Thymus (tissue), 11 donors: ENCODE measurements at regions not wholly inside any gene's neighbourhood (a gene's known extent, or its start where the extent isn't known, plus 50 kb on each side); places are given as distances from the start of the nearest gene placed in this dataset.

Source experiments
- DNase-seq, 9 donors: peaks; one replicate each; pipeline ENCODE4 v3.0.0-alpha.2; 2013; ENCODE audit warnings: low spot score in 9 of 9, low read depth in 6 of 9, missing footprints in 1 of 9
- H3K27ac ChIP-seq, 2 donors: one replicate each; pipeline ENCODE4 v1.5.1; 2013; ENCODE audit warnings: control low read depth in 1 of 2, low read depth in 1 of 2, low read length in 1 of 2, mild to moderate bottlenecking in 1 of 2, moderate library complexity in 1 of 2
- H3K27me3 ChIP-seq, 2 donors: one replicate each; pipeline ENCODE4 v1.5.1; 2013; ENCODE audit warnings: low read length in 1 of 2; ENCODE audit not compliant: control insufficient read depth in 2 of 2, insufficient read depth in 1 of 2
- H3K36me3 ChIP-seq, 2 donors: one replicate each; pipeline ENCODE4 v1.5.1; 2013; ENCODE audit warnings: low read length in 1 of 2, mild to moderate bottlenecking in 1 of 2, moderate library complexity in 1 of 2; ENCODE audit not compliant: control insufficient read depth in 2 of 2, insufficient read depth in 2 of 2
- H3K4me1 ChIP-seq, 2 donors: one replicate each; pipeline ENCODE4 v1.5.1; 2013; ENCODE audit warnings: low read length in 2 of 2; ENCODE audit not compliant: control insufficient read depth in 2 of 2, insufficient read depth in 2 of 2
- H3K4me3 ChIP-seq, 2 donors: one replicate each; pipeline ENCODE4 v1.5.1; 2013; ENCODE audit warnings: low read length in 2 of 2, control low read depth in 1 of 2, mild to moderate bottlenecking in 1 of 2
- H3K9me3 ChIP-seq, 2 donors: one replicate each; pipeline ENCODE4 v1.5.1; 2013; ENCODE audit warnings: low read length in 1 of 2, mild to moderate bottlenecking in 1 of 2; ENCODE audit not compliant: control insufficient read depth in 2 of 2, insufficient read depth in 1 of 2
- WGBS: extraction: QIAGEN DNeasy Blood & Tissue Kit; methylation state at CpG from one replicate; pipeline ENCODE4 v1.1.7; 2013; 5-methylcytosine and 5-hydroxymethylcytosine counted together
- donor health status: healthy.

GRCh38 chr3:124043023-124043422, 51.1 kb upstream of the ROPN1 start:
- H3K27me3 ChIP-seq = peaks cover 0 to 4% of the 10 kb centered on the region in 2 donors
- H3K4me1 ChIP-seq = no peaks in the 10 kb centered on the region
- no peaks in the 10 kb centered on the region for H3K9me3 ChIP-seq
- H3K4me3 ChIP-seq = no peak overlapping the region
- no peaks in the 10 kb centered on the region for H3K36me3 ChIP-seq
- WGBS = 92% methylated on average over 1 of the region's 1 CpG
- H3K27ac ChIP-seq = no peak overlapping the region
- DNase-seq = no peak

- DNase-seq = no peak
- Histone ChIP-seq H3K4me3 (no peak overlapping the region), H3K27ac (no peak overlapping the region), H3K36me3 (no peaks in the 10 kb centered on the region), H3K4me1 (no peaks in the 10 kb centered on the region), H3K27me3 (no peaks in the 10 kb centered on the region), H3K9me3 (no peaks in the 10 kb centered on the region)
- 86% methylated on average over 3 of the region's 3 CpGs for WGBS
Measured at GRCh38 chr3:124044956-124045355, 53.0 kb upstream of the ROPN1 start.

DNA sequence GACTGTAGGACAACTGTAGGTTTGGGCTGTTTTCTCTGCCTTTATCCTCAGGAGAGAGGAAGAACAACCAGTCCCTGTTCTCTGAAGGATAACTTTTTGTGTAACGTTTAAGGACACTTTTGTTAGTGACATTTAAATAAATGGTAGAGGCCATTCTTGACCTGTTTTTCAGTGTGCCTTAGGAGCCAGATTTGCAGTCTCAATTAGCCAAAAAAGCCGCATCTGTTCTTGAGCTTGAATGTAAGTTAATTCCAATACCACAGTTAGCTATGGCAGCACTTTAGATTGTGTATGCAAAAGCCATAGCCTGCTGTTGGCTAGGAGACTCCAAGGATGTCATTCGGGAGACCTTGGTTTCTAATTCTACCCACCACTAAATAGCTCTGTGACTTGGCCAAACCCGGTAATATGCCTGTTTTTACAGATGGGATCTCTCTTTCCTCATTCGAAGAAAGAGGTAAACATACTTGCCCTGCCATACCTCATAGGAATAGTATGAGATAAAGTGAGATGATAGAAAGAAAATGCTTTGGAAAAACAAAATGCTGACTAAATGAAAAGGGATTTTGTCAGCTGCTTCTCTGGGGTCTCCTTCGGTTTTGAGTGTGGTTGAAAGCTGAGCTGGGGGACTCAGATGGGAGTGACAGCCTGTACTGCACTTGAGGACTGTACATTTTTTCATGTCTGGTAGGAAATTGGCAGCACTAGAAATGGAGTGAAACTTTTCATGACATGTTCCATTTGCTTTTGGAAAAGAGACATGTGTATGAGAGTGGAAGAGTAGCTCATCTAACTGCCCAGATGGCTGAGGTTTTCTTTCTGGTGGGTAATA, 57.3 kb upstream of the ROPN1 start:
- Histone ChIP-seq H3K36me3 (no peaks in the 10 kb centered on the region), H3K27ac (no peak overlapping the region), H3K4me3 (no peak overlapping the region), H3K4me1 (no peaks in the 10 kb centered on the region), H3K9me3 (no peaks in the 10 kb centered on the region), H3K27me3 (no peaks in the 10 kb centered on the region)
- 91% methylated on average over 6 of the region's 6 CpGs for WGBS
- no peak for DNase-seq

DNA sequence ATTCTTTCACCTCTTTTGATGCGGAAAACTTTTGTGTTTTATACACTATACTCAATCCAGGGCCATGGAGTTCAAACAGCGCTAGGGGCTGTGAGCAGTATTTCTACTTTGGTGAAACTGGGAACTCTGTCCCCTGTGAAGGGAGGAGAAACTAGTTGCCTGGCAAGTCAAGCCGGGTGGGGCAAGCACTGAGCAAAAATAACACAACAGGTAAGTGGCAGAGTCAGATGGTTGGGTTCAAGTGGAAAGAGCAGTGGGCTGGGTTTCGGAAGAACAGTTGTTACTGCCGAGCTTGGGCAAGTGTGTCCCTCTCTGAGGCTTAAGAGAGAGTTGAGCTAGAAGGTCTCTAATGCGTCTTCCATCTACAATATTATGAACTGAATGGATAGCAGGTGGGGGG, 59.7 kb upstream of the ROPN1 start:
- 98% methylated on average over 6 of the region's 6 CpGs for WGBS
- DNase-seq = no peak
- Histone ChIP-seq H3K4me3 (no peak overlapping the region), H3K36me3 (no peaks in the 10 kb centered on the region), H3K27ac (no peak overlapping the region), H3K4me1 (no peaks in the 10 kb centered on the region), H3K9me3 (no peaks in the 10 kb centered on the region), H3K27me3 (no peaks in the 10 kb centered on the region)

- no peaks in the 10 kb centered on the region for H3K4me1 ChIP-seq
- no peaks in the 10 kb centered on the region for H3K27me3 ChIP-seq
- DNase-seq = no peak
- no peak overlapping the region for H3K27ac ChIP-seq
- no peaks in the 10 kb centered on the region for H3K9me3 ChIP-seq
- H3K36me3 ChIP-seq = no peaks in the 10 kb centered on the region
- H3K4me3 ChIP-seq = no peak overlapping the region
Measured at GRCh38 chr3:124053871-124054270, 61.9 kb upstream of the ROPN1 start.

- Histone ChIP-seq H3K4me1 (no peaks in the 10 kb centered on the region), H3K9me3 (no peaks in the 10 kb centered on the region)
- WGBS = 84% methylated on average over 2 of the region's 2 CpGs
Measured at GRCh38 chr3:124056846-124057245, 64.9 kb upstream of the ROPN1 start.

GRCh38 chr3:124057420-124057819, 65.5 kb upstream of the ROPN1 start:
- H3K4me3 ChIP-seq = no peak overlapping the region
- H3K27me3 ChIP-seq = no peaks in the 10 kb centered on the region
- H3K36me3 ChIP-seq = no peaks in the 10 kb centered on the region
- 76% methylated on average over 6 of the region's 6 CpGs for WGBS
- no peak for DNase-seq
- H3K9me3 ChIP-seq = no peaks in the 10 kb centered on the region
- H3K27ac ChIP-seq = no peak overlapping the region
- no peaks in the 10 kb centered on the region for H3K4me1 ChIP-seq

More at GRCh38 chr3:124056846-124057245, 64.9 kb upstream of the ROPN1 start:
- no peaks in the 10 kb centered on the region for H3K27me3 ChIP-seq
- no peak for DNase-seq
- H3K4me3 ChIP-seq = no peak overlapping the region
- H3K27ac ChIP-seq = no peak overlapping the region
- H3K36me3 ChIP-seq = no peaks in the 10 kb centered on the region

DNA sequence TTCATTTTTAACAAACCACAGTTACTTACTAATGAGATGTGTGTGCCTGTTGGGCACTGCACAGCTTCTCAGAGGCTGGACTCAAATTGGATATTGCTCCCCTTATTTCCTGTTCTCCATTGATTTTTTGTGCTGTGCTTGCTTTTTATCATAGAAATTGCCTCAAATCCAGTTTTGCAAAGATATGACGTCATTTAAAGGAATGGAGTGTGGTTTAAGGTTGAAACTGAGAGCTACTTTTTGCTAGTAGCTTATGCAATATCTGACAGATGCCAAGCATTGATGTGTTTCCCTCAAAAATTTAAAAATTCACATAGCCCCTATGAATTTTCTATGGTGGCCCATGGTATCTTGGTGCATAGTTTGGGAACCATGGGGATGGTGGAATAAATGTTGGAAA, 67.7 kb upstream of the ROPN1 start:
- no peaks in the 10 kb centered on the region for H3K36me3 ChIP-seq
- H3K4me3 ChIP-seq = no peak overlapping the region
- WGBS = 92% methylated on average over 1 of the region's 1 CpG
- no peak for DNase-seq
- H3K9me3 ChIP-seq = no peaks in the 10 kb centered on the region
- no peak overlapping the region for H3K27ac ChIP-seq
- no peaks in the 10 kb centered on the region for H3K4me1 ChIP-seq
- no peaks in the 10 kb centered on the region for H3K27me3 ChIP-seq

DNA sequence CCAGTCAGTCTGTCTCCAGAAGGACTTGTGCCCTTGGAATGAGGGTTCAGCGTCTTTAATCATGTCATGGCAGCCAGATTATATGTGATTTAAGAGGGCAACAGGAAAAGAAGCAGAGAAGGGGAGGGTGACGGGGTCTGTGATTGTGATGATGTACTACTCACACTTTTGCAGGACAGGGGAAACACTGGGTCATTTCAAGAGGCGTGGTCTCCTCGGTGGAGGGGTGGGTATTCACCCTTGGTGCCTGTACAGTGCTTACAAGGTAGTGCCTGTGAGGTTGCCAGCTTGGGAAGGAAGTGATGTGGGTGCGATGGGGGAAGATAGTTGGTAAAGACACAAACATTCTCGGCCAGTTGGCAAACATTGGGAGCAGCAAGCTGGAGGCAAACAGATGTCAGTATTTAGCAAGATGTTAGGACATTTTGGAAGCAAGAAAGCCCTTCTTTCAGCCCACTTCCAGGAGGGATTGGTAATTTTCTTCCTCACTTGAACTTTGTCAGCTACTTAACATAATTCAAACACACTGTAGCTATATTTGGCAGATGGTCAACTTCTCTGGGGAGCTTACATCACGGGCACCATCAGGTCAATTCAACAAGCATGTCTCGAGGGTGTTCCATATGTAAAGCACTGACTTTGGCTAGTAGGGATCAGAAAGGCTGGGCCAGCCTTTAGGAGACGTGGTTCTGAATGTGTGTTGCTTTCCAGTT, 71.4 kb upstream of the ROPN1 start:
- Histone ChIP-seq H3K36me3 (no peaks in the 10 kb centered on the region), H3K9me3 (no peaks in the 10 kb centered on the region), H3K27me3 (no peaks in the 10 kb centered on the region), H3K4me3 (no peak overlapping the region), H3K27ac (no peak overlapping the region), H3K4me1 (no peaks in the 10 kb centered on the region)
- DNase-seq = no peak
- WGBS = 88% methylated on average over 9 of the region's 9 CpGs
